Heart right ventricle (tissue), 16 donors: ENCODE measurements at regions not wholly inside any gene's neighbourhood (a gene's known extent, or its start where the extent isn't known, plus 50 kb on each side); places are given as distances from the start of the nearest gene placed in this dataset.

Experiments used
- ATAC-seq, 8 donors: fragments of 200-7000 bp; cut with Tn5 transposase; one replicate each; pipeline ENCODE4 v1.9.1; 2020; ENCODE audit warnings: mild to moderate bottlenecking in 8 of 8, moderate library complexity in 8 of 8, moderate number of reproducible peaks in 1 of 8
- DNase-seq, 2 donors: peaks; one replicate each; pipeline ENCODE4 v3.0.0-alpha.2; 2020
- H3K27ac ChIP-seq, 10 donors: fragments of 200-600 bp; sonication (generic) in 2 of 10; one replicate each; pipeline versions ENCODE4 v1.5.0 to v1.8.0; 2020 to 2022; ENCODE audit warnings: mild to moderate bottlenecking in 3 of 10
- H3K27me3 ChIP-seq, 7 donors: fragments of 200-600 bp; one replicate each; pipeline ENCODE4 v1.8.0; 2021 to 2022; ENCODE audit warnings: mild to moderate bottlenecking in 2 of 7
- H3K36me3 ChIP-seq, 9 donors: fragments of 200-600 bp; sonication (generic) in 1 of 9; one replicate each; pipeline versions ENCODE4 v1.5.0 to v1.8.0; 2020 to 2022; ENCODE audit warnings: mild to moderate bottlenecking in 2 of 9
- H3K4me1 ChIP-seq, 9 donors: fragments of 200-600 bp; sonication (generic) in 1 of 9; one replicate each; pipeline versions ENCODE4 v1.5.0 to v1.8.0; 2020 to 2022; ENCODE audit warnings: mild to moderate bottlenecking in 4 of 9
- H3K4me3 ChIP-seq, 10 donors: fragments of 200-600 bp; sonication (generic) in 2 of 10; one replicate each; pipeline versions ENCODE4 v1.5.0 to v1.8.0; 2020 to 2022; ENCODE audit warnings: mild to moderate bottlenecking in 7 of 10, moderate library complexity in 2 of 10
- H3K9me3 ChIP-seq, 11 donors: fragments of 200-600 bp in 10 of 11; sonication (generic) in 2 of 11; one replicate each; pipeline versions ENCODE4 v1.5.0 to v1.8.0; 2013 to 2022; ENCODE audit warnings: mild to moderate bottlenecking in 2 of 11, control low read depth in 1 of 11, moderate library complexity in 1 of 11
- CTCF ChIP-seq, 9 donors: fragments of 200-600 bp; sonication (generic) in 2 of 9; IDR thresholded peaks; one replicate each; pipeline versions ENCODE4 v1.5.0 to v1.8.0; 2021 to 2022; ENCODE audit warnings: antibody characterized with exemption in 9 of 9, mild to moderate bottlenecking in 5 of 9, moderate library complexity in 1 of 9
- WGBS, 2 donors: extraction: QIAGEN DNeasy Blood & Tissue Kit; methylation state at CpG; one replicate each; pipeline ENCODE4 v1.1.7; 2013; ENCODE audit warnings: inconsistent platforms in 1 of 2; 5-methylcytosine and 5-hydroxymethylcytosine counted together
- intact Hi-C, 10 donors: fragments of 100-400 bp; cut with DNase I; formaldehyde crosslinking; loops; one replicate each; pipeline versions ENCODE4 v1.11.1 to v1.14.2; 2022
- donor health status: Arrhythmogenic right ventricular cardiomyopathy.
- donor health status: ischemic (EF 13 %, LVEDD 7.1; RV severe dilation, severe dysfunction).
- donor health status: healthy with polysubstance abuse.
- donor health status: DM: no; HTN: yes; CAD: no.
- donor health status: DM: no; HTN: no; CAD: no.
- donor health status: ischemic (EF 25% LVEDD 6.9; RV normal size, moderate dysfunction).
- donor health status: ischemic (EF 25% LVEDD 5.7; RV mildly dilated, moderate dysfunction).
- donor health status: healthy.
- donor health status: DM: yes; HTN: yes; CAD: no.
- donor health status: Ischemic cardiomyopathy.
- donor health status: ischemic (EF 35%, LVEDD 5.7; RV mildly dilated, moderate dysfunction).
- donor health status: nonischemic (EF 11% LVEDD 7.7; RV severe dilation, severe dysfunction).
- donor health status: DM: yes; HTN: yes; CAD: no.
- donor health status: PGD.
- donor health status: ischemic (EF 29% LVEDD 5.4; RV normal size, mild dysfunction).
- donor health status: nonischemic (EF 23%, LVEDD 6.1; RV moderate dilation, normal function).

GRCh38 chr4:165763640-165764039, 109.4 kb upstream of the TLL1 start:
- peak in 1 of 8 donors; percentile 41 for ATAC-seq
- DNase-seq: no peak
- Histone ChIP-seq H3K9me3 (no peaks in the 10 kb centered on the region), H3K4me3 (no peak overlapping the region), H3K4me1 (peaks cover 0 to 29% (median 4%) of the 10 kb centered on the region in 9 donors), H3K27ac (no peak overlapping the region), H3K36me3 (no peaks in the 10 kb centered on the region), H3K27me3 (no peaks in the 10 kb centered on the region)
- no peak for TF ChIP-seq CTCF (IDR thresholded peaks at IDR 0.05)
- intact Hi-C loops: no loop called here
- 13 to 24% methylated on average over 2 of the region's 2 CpGs for WGBS, 2 donors

DNA sequence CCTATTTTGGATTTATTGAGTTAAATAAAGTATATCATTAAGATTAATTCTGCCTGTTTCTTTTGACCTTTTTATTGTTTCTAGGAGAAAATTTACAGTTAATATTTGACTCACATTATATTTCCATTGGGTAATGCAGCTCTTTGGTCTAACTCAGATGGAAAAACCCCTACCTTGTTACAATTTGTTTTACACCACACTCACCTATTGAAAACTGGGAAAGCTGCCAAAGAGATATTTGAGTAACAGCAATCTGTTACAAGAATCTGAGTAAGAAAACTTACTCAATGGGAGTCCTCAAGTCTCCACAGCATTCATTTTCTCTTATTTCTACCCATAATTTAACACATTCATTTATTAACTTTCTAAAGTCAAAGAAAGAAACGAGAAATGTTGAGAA, 108.0 kb upstream of the TLL1 start:
- TF ChIP-seq CTCF (IDR thresholded peaks at IDR 0.05): no peak
- ATAC-seq: no peak
- H3K27ac ChIP-seq: peak overlapping the region in 1 of 10 donors; percentile 44
- no peaks in the 10 kb centered on the region for H3K27me3 ChIP-seq
- H3K4me3 ChIP-seq: no peak overlapping the region
- 83 to 91% methylated on average over 1 of the region's 1 CpG for WGBS, 2 donors
- no peaks in the 10 kb centered on the region for H3K9me3 ChIP-seq
- no peaks in the 10 kb centered on the region for H3K36me3 ChIP-seq
- H3K4me1 ChIP-seq: peaks cover 0 to 29% (median 4%) of the 10 kb centered on the region in 9 donors
- DNase-seq: no peak
- intact Hi-C loops: loop anchor here in 1 of 10 donors (5.0 kb wide), 1 partner anchor 72 kb away; no protein-coding TSS in a partner anchor

DNA sequence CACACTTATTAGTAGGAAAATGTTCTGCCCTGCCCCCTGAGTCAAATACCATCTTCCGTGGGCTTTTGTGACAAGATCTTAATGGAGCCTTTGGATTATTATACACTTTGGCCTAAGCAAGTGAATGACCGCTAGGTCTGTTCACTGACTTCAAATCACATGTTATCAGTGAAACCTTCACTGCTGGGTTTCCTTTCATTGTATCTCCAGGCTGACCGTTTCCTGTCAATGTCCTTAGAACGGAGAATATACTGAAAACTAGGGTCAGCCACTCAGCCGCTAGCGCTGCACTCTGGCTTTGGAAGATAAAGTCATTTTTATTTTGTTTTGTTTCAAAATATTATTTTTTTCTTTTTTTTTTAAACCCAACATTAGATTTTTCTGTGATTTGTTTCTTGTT, 107.0 kb upstream of the TLL1 start:
- Histone ChIP-seq H3K27ac (peak overlapping the region in 2 of 10 donors; percentile 27 to 44), H3K9me3 (no peaks in the 10 kb centered on the region), H3K4me1 (peaks cover 0 to 29% (median 4%) of the 10 kb centered on the region in 9 donors), H3K4me3 (no peak overlapping the region), H3K27me3 (no peaks in the 10 kb centered on the region), H3K36me3 (no peaks in the 10 kb centered on the region)
- ATAC-seq (peak; percentile 43 to 94 (median 80)), DNase-seq (peak in 1 of 2 donors; percentile 11)
- no peak for TF ChIP-seq CTCF (IDR thresholded peaks at IDR 0.05)
- WGBS, 2 donors: 52 to 60% methylated on average over 6 of the region's 6 CpGs
- intact Hi-C loops: loop anchor here in 1 of 10 donors (5.0 kb wide), 1 partner anchor 71 kb away; no protein-coding TSS in a partner anchor

DNA sequence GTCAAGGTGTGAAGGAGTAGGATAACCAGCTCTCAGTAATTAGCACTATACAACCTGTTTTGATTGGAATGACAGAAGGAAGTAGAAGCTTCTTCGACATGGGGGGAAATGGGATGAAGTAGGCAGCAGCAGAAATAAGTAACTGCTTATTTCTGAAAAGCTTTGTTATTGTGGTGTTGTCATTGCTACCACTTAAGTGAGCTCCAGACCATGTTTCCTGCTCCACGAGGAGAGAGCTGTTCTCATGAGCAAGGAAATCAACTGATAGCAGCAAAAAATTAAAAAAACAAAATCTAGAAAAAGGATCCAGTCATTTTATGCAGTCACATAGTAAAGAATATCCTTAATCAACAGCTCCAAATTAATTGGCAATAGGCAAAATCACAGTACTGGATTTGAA, 106.1 kb upstream of the TLL1 start:
- Histone ChIP-seq H3K27ac (no peak overlapping the region), H3K4me1 (peaks cover 0 to 29% (median 4%) of the 10 kb centered on the region in 9 donors), H3K9me3 (no peaks in the 10 kb centered on the region), H3K27me3 (no peaks in the 10 kb centered on the region), H3K4me3 (no peak overlapping the region), H3K36me3 (no peaks in the 10 kb centered on the region)
- 17 to 19% methylated on average over 2 of the region's 2 CpGs for WGBS, 2 donors
- DNase-seq (no peak), ATAC-seq (no peak)
- intact Hi-C loops: loop anchor here in 1 of 10 donors (5.0 kb wide), 1 partner anchor 70 kb away; no protein-coding TSS in a partner anchor
- no peak for TF ChIP-seq CTCF (IDR thresholded peaks at IDR 0.05)
